ENCODE measurements at regions not wholly inside any gene's neighbourhood (a gene's known extent, or its start where the extent isn't known, plus 50 kb on each side); places are given as distances from the start of the nearest gene placed in this dataset.
"Not testable (repeated sequence)": the region's sequence is repeated elsewhere in the genome, so short reads cannot be mapped to it uniquely, and the experiment has no call there.

- DNase-seq (ENCODE audit: low spot score), result not testable (repeated sequence)
Measured at GRCh38 chr3:39655718-39656117, 153.7 kb upstream of the MYRIP start.

- DNase-seq (ENCODE audit: low spot score), result no peak
Measured at GRCh38 chr3:39657075-39657474, 152.3 kb upstream of the MYRIP start.

GRCh38 chr3:39657775-39658174 is 151.6 kb upstream of the MYRIP start:
- DNase-seq (ENCODE audit: low spot score), result no peak

GRCh38 chr3:39664931-39665330 is 144.5 kb upstream of the MYRIP start:
- DNase-seq (ENCODE audit: low spot score), result no peak

- no peak for DNase-seq (ENCODE audit: low spot score)
Measured at GRCh38 chr3:39665441-39665840, 144.0 kb upstream of the MYRIP start.

GRCh38 chr3:39668420-39668819 is 141.0 kb upstream of the MYRIP start:
- DNase-seq (ENCODE audit: low spot score), result no peak

GRCh38 chr3:39671116-39671515 is 138.3 kb upstream of the MYRIP start:
- DNase-seq (ENCODE audit: low spot score), result no peak

GRCh38 chr3:39671600-39671999 is 137.8 kb upstream of the MYRIP start:
- no peak for DNase-seq (ENCODE audit: low spot score)

GRCh38 chr3:39705351-39705900 is 104.0 kb upstream of the MYRIP start:
- DNase-seq (ENCODE audit: low spot score), result no peak

DNA sequence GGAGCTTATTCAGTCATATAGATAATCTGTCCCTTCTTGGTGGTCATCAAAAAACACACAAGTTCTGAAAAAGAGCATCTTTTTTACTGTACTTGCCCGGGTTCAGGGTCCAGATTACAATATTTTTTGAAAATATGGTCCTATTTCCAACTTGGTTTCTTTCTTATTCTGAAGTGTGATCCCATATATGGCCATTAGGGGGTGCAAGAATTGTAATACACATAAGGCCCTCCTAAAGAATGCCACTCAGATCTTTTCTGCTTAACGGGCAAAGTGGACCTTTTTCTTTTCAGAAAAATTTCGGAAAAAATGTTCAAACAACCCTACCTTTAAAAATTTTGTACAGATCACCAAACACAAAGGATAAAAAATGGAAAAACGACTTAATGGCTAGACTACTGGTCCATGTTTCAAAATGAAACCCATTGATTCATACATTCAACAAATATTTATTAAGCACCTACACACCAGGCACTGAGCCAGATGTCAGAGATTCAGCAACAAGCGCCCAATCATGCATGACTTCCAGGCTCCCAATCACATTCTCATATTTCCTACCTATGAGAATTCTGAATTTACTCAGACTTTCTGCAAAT is 102.0 kb upstream of the MYRIP start:
- no peak for DNase-seq (ENCODE audit: low spot score)

DNA sequence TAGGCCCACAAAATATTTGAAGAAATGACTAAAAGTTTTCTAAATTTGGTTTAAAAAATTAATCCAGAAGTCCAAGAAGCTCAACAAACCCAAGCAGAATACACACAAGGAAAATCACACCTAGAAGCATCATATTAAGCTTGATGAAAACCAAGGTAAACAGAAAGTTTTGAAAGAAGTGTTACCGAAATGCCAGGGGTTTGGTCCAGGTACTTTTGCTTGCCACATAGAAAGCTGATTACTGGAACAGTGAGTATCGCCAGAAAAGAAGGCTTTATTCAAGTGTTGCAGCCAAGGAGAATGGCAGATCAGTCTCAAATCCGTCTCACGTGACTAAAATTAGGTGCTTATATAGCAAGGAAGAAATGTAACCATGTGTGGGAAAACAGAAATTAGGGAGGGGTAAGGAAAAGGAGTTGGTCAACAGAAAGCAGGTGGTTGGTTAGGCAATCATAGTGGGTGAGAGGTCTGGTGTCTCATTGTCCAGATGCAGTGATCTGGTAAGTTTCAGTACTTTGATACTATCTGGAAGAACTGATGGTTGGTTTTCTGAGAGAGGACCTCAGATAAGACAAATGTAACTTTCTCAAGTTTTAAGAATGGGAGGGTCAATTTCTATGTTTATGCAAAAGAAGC is 96.9 kb upstream of the MYRIP start:
- no peak for DNase-seq (ENCODE audit: low spot score)

GRCh38 chr3:39713341-39713740 is 96.1 kb upstream of the MYRIP start:
- DNase-seq (ENCODE audit: low spot score), result not testable (repeated sequence)

DNA sequence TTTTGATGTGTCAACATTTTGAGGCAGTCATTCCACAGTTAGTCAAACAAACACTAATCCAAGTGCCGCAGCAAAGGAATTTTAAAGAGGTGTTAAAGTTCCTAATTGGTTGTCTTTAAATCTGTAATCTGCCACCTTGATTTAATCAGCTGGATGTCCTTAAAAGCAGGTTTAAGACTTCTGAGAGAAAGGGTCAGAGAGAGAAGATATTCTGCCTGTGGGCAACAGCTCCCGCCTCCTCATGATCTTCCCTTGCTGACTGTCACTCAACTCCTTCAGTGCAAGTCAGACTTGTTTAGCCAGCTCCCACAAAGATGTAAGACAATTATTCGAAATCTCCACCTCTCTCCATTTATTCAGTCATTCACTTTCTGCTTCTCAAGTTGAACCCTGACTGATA is 92.6 kb upstream of the MYRIP start:
- DNase-seq (ENCODE audit: low spot score), result no peak

DNA sequence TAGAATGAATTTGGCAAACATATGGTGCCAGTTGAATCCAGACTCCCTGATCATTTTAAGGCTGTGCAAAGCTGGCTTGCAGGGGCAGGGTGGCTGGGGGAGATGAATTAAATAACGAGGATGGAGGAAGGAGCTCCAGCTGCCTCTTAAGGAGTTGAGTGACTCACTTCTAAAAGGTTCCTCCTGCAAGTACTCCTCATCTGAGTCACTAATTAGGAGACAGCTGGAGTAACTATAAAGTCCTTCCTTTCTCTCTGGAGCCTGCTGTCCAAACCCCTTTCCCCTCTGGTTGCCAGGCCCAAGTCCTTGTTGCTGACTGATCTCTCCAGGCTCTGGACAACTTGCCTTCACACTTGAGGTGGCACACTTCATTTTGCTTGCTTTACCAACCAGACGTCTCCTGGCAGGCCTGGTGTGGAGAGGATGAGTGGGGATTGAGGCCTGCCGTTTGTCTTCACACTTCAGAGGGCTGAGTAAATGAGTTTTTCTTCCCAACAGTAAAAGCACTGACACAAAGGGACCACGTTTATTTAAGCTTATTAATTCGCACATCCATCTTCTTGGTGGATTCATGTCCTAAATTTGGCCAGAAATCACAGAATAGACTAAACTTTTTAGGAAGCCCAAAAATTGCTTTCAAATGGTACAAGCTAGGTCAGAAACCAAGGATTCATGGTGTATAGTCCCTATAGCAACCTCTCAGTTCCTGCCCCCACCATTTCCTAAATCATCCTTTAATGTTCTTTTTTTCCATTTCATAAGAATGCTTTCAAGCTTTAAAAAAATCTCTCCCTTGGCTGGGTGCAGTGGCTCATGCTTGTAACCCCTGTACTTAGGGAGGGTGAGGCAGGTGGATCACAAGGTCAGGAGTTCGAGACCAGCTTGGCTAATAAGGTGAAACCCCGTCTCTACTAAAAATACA is 90.5 kb upstream of the MYRIP start:
- DNase-seq (ENCODE audit: low spot score), result no peak

DNA sequence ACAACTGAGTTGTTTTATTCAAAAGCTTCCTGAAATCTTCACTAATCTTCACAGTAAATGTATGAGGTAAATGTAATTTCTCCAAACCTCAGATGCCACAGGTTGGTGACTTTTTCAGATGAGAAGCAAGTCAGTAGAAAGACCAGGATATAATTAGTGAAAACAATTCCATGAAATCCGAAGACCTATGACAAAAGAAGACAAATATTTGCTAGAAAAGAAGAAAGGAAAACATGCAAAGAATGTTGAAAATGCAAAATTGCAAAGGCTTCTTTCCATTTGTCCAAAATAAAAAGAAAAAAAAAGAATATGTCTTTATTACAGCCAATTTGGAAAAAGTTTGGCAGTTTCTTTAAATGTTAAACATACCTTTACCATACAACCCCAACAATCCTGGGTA is 88.3 kb upstream of the MYRIP start:
- no peak for DNase-seq (ENCODE audit: low spot score)

GRCh38 chr3:39724233-39724846 is 85.1 kb upstream of the MYRIP start:
- DNase-seq (ENCODE audit: low spot score), result no peak

DNA sequence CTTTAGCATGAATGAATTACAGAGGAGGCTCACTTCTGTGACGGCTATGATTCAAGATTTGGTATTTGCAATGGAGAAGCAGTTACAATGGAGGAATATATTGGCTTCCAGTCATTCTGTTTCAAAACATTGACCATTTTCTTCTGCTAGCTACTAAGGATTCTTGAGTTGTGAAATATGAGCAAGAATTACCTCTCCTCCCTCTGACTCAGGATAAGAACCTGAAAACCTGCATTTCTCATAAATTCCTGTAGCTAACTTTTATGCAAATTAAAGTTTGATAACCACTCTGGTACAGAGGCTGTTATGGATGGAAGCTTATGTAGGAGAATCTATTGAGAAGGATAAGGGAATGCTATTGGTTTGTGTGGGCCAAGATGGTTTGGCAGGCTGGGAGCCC is 84.1 kb upstream of the MYRIP start:
- DNase-seq (ENCODE audit: low spot score), result no peak

DNA sequence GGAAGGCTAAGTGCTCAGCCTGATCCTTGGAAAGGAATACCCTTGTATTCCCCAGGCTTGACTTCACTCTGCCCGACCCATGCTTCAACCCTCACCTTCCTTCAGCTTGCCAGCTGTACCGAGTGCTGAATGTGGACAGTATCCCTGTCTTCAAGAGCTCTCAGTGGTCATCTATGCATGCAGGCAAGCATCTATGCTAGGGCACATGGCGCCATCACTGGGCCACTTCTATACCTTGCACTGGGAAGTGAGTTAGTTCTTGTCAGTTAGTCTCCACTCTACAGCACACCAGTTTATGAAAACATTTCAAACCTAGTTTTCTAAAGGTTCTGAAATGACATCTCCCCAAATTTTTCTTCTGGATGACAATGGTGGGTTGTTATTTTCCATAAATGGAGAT is 82.0 kb upstream of the MYRIP start:
- DNase-seq (ENCODE audit: low spot score), result no peak

DNA sequence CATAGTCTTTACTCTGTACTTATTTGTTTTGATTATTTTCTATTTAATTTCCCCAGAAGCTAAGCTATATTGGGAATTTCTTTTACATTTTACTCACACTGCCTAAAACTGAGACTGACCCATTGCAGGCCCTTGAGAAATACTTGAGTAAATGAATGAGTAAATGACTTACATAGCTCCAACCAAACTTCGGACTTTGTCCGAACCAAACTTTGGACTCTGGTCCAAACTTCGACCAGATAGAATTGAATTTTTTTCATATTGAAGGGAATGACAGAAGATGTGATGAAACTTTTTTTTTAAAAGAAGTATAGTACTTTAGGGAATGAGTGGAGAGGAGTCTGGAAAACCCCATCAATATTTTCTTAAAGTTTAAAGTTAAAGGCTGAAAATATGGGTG is 75.6 kb upstream of the MYRIP start:
- peak; percentile 52 for DNase-seq (ENCODE audit: low spot score)

DNA sequence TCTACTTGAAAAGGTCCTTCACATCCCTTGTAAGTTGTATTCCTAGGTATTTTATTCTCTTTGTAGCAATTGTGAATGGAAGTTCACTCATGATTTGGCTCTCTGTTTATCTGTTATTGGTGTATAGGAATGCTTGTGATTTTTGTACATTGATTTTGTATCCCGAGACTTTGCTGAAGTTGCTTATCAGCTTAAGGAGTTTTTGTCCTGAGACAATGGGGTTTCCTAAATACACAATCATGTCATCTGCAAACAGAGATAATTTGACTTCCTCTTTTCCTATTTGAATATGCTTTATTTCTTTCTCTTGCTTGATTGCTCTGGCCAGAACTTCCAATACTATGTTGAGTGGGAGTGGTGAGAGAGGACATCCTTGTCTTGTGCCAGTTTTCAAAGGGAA is 69.8 kb upstream of the MYRIP start:
- not testable (repeated sequence) for DNase-seq (ENCODE audit: low spot score)

GRCh38 chr3:39744746-39745145 is 64.7 kb upstream of the MYRIP start:
- DNase-seq (ENCODE audit: low spot score), result no peak

GRCh38 chr3:39748002-39748401 is 61.4 kb upstream of the MYRIP start:
- no peak for DNase-seq (ENCODE audit: low spot score)
